ENCODE measurements at regions not wholly inside any gene's neighbourhood (a gene's known extent, or its start where the extent isn't known, plus 50 kb on each side); places are given as distances from the start of the nearest gene placed in this dataset.

DNA sequence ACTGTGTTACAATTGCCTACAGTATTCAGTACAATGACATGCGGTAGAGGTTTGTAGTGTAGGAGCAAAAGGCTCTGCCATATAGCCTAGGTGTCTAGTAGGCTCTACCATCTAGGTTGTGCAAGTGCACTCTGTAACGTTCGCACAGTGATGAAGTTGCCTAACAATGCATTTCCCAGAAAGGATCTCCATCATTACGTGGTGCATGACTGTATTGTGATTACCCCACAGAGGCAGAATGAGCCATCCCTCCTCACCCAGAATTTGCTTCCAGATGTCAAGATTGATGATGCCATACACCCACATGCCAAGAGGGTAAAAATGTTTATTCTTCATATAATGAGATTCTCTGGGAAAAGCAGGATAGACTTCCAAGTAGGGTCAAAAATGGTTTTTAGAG, 199.3 kb upstream of the CTTNBP2NL start:
- no peak overlapping the region for H3K27ac Mint-ChIP-seq
- H3K9me3 Mint-ChIP-seq, result no peaks in the 10 kb centered on the region
- H3K27me3 Mint-ChIP-seq (ENCODE audit: low read depth), result peaks cover 6% of the 10 kb centered on the region
- H3K36me3 Mint-ChIP-seq (ENCODE audit: low read depth), result no peaks in the 10 kb centered on the region
- H3K4me1 Mint-ChIP-seq (ENCODE audit: low read depth), result no peaks in the 10 kb centered on the region
- H3K4me3 Mint-ChIP-seq, result no peak overlapping the region
- no peak for DNase-seq (ENCODE audit: low spot score)

DNA sequence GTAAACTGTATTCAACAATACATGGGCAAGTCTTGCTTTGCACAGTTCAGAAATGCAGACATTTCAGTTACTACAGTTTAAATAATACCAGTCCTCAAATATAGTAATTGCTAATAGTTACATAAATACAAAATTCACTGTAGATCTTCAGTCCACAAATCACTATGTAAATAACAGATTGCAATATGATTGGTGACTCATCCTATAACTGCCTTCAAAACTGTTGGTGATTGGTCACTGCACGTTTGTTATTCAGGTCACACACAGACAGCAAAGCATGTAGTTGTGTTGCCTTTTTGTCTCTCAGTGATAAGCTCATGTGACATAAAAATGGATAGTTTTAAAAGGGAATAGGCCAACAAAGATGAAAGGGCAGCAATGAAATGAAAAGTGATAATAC, 186.5 kb upstream of the CTTNBP2NL start:
- Mint-ChIP-seq H3K4me3 (no peak overlapping the region), H3K9me3 (no peaks in the 10 kb centered on the region), H3K4me1 (ENCODE audit: low read depth) (no peaks in the 10 kb centered on the region), H3K36me3 (ENCODE audit: low read depth) (no peaks in the 10 kb centered on the region), H3K27me3 (ENCODE audit: low read depth) (no peaks in the 10 kb centered on the region), H3K27ac (no peak overlapping the region)
- no peak for DNase-seq (ENCODE audit: low spot score)

DNA sequence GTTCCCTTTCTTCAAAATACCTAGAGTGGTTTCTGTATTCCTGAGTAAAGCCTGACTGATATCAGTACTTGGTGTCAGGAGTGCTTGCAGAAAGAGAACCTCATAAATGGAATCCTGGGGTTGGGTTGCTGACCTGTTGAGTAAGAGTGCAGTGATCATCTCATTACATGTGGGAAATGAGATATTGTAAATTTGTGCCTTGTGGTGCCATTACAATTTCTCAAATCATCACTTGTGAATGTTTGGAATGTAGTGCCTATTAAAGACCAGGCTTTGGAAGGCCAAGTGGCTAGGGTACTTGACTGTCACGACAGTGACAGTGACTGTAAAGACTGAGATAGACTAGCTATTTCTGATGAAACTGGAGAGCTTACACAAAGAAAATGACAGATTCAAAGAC, 176.7 kb upstream of the CTTNBP2NL start:
- no peak for DNase-seq (ENCODE audit: low spot score)
- H3K4me3 Mint-ChIP-seq, result no peak overlapping the region
- H3K27ac Mint-ChIP-seq, result no peak overlapping the region
- no peaks in the 10 kb centered on the region for H3K36me3 Mint-ChIP-seq (ENCODE audit: low read depth)
- no peaks in the 10 kb centered on the region for H3K27me3 Mint-ChIP-seq (ENCODE audit: low read depth)
- no peaks in the 10 kb centered on the region for H3K4me1 Mint-ChIP-seq (ENCODE audit: low read depth)
- no peaks in the 10 kb centered on the region for H3K9me3 Mint-ChIP-seq

DNA sequence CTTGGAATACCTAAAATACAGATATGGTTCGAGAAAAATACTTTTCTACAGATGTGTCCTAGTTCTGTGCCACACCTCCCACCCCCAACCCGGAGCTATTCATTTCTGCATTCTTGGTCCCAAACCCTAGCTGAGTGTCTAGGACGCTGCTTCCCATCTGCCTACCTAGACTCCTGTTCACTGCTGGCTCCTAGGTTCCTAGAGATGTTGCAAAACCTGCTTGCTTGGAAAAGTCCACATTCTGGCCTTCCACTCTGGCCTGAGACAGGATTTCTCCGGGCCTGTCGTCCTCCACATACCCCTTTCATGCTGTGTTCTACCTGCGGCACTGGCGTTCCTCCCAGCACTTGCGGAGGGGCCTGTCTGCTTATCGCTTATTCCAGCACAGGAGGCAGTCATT, 165.8 kb upstream of the CTTNBP2NL start:
- Mint-ChIP-seq H3K9me3 (no peaks in the 10 kb centered on the region), H3K4me1 (ENCODE audit: low read depth) (no peaks in the 10 kb centered on the region), H3K27me3 (ENCODE audit: low read depth) (peaks cover 2% of the 10 kb centered on the region), H3K36me3 (ENCODE audit: low read depth) (no peaks in the 10 kb centered on the region), H3K27ac (no peak overlapping the region), H3K4me3 (no peak overlapping the region)
- DNase-seq (ENCODE audit: low spot score), result no peak

DNA sequence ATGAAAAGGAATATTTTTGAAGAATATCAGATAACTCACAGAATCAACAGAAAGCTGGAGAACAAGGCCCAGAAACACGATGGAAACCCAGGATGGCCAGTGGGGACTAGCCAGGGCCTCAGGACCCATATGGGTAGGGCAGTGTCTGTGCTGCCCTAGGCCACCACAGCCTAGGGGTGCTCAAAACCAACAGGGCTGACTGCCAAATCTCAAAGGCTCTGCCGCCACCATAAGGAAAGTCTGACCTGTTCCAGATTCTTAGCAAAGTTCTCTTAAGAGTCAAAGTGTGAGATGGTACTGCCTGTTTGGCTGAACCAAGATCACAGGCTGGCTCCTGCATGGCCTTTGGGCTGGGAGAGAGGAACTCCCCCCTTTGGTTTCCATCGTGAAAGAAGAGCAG, 164.7 kb upstream of the CTTNBP2NL start:
- no peak for DNase-seq (ENCODE audit: low spot score)
- H3K27ac Mint-ChIP-seq, result no peak overlapping the region
- H3K4me1 Mint-ChIP-seq (ENCODE audit: low read depth), result no peaks in the 10 kb centered on the region
- H3K36me3 Mint-ChIP-seq (ENCODE audit: low read depth), result no peaks in the 10 kb centered on the region
- no peaks in the 10 kb centered on the region for H3K9me3 Mint-ChIP-seq
- H3K27me3 Mint-ChIP-seq (ENCODE audit: low read depth), result peaks cover 2% of the 10 kb centered on the region
- no peak overlapping the region for H3K4me3 Mint-ChIP-seq

DNA sequence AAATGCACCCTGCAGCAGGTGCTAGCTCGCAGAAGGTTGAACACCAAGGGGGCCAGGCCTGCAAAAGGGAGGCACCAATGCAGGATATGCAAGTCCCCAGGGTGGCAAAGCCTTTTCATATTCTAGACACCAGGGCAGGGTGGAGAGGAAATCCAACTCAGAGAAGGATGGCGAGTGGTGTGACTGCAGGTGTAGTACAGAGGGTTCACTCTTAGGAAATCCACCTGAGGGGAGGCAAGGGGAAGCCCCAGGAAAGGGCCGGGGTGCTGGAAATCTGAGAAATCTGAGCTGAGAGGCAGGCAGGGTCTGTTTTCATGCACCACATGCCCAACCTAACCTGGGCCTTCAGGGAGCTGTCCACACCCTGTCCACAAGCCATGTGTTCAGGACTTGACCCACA, 163.2 kb upstream of the CTTNBP2NL start:
- no peaks in the 10 kb centered on the region for H3K4me1 Mint-ChIP-seq (ENCODE audit: low read depth)
- peaks cover 2% of the 10 kb centered on the region for H3K27me3 Mint-ChIP-seq (ENCODE audit: low read depth)
- no peaks in the 10 kb centered on the region for H3K9me3 Mint-ChIP-seq
- H3K36me3 Mint-ChIP-seq (ENCODE audit: low read depth), result no peaks in the 10 kb centered on the region
- no peak overlapping the region for H3K4me3 Mint-ChIP-seq
- H3K27ac Mint-ChIP-seq, result no peak overlapping the region
- no peak for DNase-seq (ENCODE audit: low spot score)

DNA sequence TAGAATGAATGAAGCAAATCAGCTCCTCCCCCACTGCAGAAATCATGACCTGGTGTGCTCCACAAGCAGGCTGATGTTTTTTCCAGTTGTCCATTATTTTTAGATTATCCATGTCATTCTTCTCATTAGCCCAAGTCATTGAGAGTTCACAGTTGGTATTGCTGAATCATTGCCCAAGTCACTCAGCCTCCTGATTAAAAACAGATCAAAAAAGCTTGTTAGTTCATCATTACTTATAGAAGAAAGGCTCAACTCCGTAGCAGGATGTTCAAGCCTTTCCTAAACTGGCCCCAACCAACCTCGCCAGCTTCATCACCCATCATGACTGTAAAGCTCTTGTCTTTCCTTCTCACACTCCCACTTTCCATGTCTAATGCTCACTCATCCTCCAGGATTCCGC, 161.3 kb upstream of the CTTNBP2NL start:
- Mint-ChIP-seq H3K36me3 (ENCODE audit: low read depth) (no peaks in the 10 kb centered on the region), H3K27me3 (ENCODE audit: low read depth) (peaks cover 2% of the 10 kb centered on the region), H3K4me1 (ENCODE audit: low read depth) (no peaks in the 10 kb centered on the region), H3K4me3 (no peak overlapping the region), H3K9me3 (no peaks in the 10 kb centered on the region), H3K27ac (no peak overlapping the region)
- DNase-seq (ENCODE audit: low spot score), result no peak

DNA sequence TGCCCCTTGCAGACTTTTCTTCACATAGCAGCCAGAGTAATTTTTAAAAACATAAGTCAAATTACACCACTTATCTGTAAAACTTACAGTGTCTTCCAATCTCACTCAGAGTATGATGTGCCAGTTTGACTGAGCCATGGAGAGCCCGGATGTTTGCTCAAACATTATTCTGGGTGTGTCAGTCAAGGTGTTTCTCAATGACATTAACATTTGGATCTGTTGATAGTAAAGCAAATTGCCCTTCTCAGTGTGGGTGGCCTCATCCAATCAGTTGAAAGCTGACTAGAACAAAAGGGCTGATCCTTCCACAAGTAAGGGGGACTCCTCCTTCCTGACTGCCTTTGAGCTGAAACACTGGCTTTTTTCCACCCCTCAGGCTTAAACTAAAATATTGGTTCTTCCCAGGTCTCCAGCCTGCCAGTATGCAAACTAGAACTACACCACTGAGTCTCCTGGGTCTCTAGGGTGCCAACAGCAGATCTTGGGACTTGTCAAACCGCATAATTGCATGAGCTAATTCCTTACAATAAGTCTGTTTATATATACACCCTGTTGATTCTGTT, 157.9 kb upstream of the CTTNBP2NL start:
- Mint-ChIP-seq H3K27ac (no peak overlapping the region), H3K4me1 (ENCODE audit: low read depth) (no peaks in the 10 kb centered on the region), H3K4me3 (no peak overlapping the region), H3K9me3 (no peaks in the 10 kb centered on the region), H3K27me3 (ENCODE audit: low read depth) (peaks cover 1% of the 10 kb centered on the region), H3K36me3 (ENCODE audit: low read depth) (no peaks in the 10 kb centered on the region)
- no peak for DNase-seq (ENCODE audit: low spot score)

DNA sequence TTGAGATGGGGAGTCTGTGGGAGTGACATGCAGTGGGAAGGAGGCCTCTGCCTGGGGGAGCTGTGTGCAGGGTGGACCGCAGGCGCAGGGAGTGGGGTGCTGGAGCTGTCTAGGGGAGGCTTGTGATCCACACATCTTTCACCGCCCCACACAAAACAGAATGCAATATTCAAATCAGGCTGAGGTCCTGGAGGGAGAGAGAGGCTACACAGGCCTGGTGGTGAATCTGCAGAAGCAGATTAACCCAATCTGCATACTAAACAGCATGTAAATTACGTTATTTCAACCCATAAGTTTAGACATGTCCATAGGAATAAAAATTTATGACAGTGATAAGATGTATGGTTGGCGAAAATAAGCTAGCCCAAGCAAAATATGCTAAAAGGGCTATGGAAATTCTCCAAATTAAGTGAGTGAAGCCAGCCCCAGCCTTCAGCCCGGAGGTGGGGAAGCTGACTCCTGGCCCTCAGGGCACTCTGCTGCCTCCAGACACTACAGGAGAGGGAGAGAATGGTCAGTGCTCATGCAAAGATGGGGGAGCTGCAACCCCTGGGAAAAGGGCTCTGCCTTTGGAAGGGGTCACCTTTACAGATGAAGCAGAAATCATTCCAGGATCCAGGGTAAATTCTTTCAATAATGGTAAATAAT, 156.2 kb upstream of the CTTNBP2NL start:
- no peak for DNase-seq (ENCODE audit: low spot score)
- H3K9me3 Mint-ChIP-seq, result no peaks in the 10 kb centered on the region
- H3K4me3 Mint-ChIP-seq, result no peak overlapping the region
- no peaks in the 10 kb centered on the region for H3K36me3 Mint-ChIP-seq (ENCODE audit: low read depth)
- peaks cover 1% of the 10 kb centered on the region for H3K27me3 Mint-ChIP-seq (ENCODE audit: low read depth)
- H3K4me1 Mint-ChIP-seq (ENCODE audit: low read depth), result no peaks in the 10 kb centered on the region
- no peak overlapping the region for H3K27ac Mint-ChIP-seq

DNA sequence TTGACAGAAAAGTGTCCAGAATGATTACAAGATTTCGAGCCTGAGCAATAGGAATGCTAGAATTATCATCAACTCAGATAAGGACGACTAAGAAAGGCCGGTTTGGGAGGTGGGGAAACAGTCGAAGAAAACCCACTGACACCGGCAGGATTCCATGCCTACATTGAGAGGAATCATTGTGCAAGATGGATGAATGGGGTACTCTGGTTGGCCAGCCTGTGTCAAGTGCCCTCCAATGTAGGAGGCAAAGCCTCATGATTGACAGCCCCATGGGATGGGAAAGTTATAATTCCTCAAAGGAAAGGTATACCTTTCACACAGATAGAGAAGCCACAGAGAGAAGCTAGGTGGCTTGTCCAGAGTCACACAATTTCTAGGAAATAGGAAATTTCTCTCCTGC, 153.5 kb upstream of the CTTNBP2NL start:
- DNase-seq (ENCODE audit: low spot score), result no peak
- Mint-ChIP-seq H3K4me1 (ENCODE audit: low read depth) (no peaks in the 10 kb centered on the region), H3K9me3 (no peaks in the 10 kb centered on the region), H3K27ac (no peak overlapping the region), H3K36me3 (ENCODE audit: low read depth) (no peaks in the 10 kb centered on the region), H3K27me3 (ENCODE audit: low read depth) (peaks cover 1% of the 10 kb centered on the region), H3K4me3 (no peak overlapping the region)

DNA sequence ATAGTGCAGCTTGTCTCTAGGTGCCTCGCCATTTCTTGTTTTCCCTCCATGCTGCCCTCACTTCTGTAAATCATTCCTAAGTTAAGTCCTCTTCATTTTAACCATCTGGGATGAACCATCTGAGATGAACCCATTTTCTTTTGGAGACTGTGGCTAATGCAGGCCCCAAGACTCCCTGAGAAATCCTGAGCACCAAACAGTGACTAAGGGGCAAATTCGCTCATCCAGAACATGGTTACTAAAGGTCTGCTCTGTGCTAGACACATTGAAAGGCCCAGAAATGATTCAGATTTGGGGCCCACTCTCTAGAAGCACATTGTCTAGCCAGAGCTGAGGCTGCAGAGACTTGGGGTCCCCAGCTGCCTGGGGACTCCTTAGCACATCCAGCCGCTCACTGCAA, 151.9 kb upstream of the CTTNBP2NL start:
- no peaks in the 10 kb centered on the region for H3K9me3 Mint-ChIP-seq
- DNase-seq (ENCODE audit: low spot score), result no peak
- no peak overlapping the region for H3K27ac Mint-ChIP-seq
- peaks cover 1% of the 10 kb centered on the region for H3K27me3 Mint-ChIP-seq (ENCODE audit: low read depth)
- no peaks in the 10 kb centered on the region for H3K36me3 Mint-ChIP-seq (ENCODE audit: low read depth)
- H3K4me3 Mint-ChIP-seq, result no peak overlapping the region
- no peaks in the 10 kb centered on the region for H3K4me1 Mint-ChIP-seq (ENCODE audit: low read depth)

DNA sequence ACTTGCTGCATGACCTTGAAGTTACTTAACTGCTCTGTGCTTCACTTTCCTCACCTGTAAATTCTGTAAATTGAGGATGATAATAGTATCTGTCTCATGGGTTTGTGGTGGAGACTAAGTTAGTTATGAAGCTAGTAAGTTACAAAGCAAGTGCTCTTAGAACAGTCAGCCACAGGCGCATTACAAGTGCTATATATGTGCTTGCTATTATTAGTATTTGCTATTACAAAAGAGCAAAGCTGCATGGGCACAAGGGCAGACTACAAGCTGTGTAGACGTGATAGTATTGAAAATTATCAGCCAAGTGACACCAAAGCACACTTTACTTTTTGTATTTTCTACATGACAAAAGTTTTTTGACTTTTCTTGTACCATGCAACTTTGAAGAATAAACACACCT, 150.9 kb upstream of the CTTNBP2NL start:
- H3K27ac Mint-ChIP-seq, result no peak overlapping the region
- no peaks in the 10 kb centered on the region for H3K36me3 Mint-ChIP-seq (ENCODE audit: low read depth)

DNA sequence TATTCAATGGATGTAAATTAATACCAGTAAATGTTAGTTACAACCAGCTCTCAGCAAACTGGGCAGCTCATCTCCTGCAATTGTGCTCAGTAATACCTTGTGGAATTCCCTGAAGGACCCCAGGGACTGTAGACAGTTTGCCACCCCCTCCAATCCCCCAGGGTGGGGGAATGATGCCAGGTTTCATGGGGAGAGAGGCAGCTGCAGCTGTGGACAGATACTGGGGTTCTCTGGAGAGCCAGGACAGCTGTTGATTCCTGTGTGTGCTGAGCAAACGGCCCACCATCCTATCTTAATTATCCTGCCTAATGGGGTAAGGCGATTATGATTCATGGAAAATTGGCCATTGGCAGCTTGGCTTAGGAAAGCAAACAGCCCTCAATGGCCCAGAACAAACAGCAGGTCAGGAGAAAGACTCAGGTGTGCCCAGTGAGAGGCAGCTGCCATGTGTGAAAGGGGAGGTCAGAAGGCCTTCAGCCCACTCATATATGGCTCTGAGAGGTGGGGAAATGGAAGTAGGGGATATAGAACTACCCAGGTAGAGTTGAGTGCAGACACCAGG, 148.9 kb upstream of the CTTNBP2NL start:
- no peak overlapping the region for H3K4me3 Mint-ChIP-seq
- H3K4me1 Mint-ChIP-seq (ENCODE audit: low read depth), result no peaks in the 10 kb centered on the region
- no peaks in the 10 kb centered on the region for H3K27me3 Mint-ChIP-seq (ENCODE audit: low read depth)
- no peak for DNase-seq (ENCODE audit: low spot score)
- no peak overlapping the region for H3K27ac Mint-ChIP-seq
- H3K36me3 Mint-ChIP-seq (ENCODE audit: low read depth), result no peaks in the 10 kb centered on the region
- H3K9me3 Mint-ChIP-seq, result no peaks in the 10 kb centered on the region

More for the DNA sequence above, 150.9 kb upstream of the CTTNBP2NL start:
- DNase-seq (ENCODE audit: low spot score), result no peak
- Mint-ChIP-seq H3K4me3 (no peak overlapping the region), H3K9me3 (no peaks in the 10 kb centered on the region), H3K27me3 (ENCODE audit: low read depth) (no peaks in the 10 kb centered on the region), H3K4me1 (ENCODE audit: low read depth) (no peaks in the 10 kb centered on the region)

DNA sequence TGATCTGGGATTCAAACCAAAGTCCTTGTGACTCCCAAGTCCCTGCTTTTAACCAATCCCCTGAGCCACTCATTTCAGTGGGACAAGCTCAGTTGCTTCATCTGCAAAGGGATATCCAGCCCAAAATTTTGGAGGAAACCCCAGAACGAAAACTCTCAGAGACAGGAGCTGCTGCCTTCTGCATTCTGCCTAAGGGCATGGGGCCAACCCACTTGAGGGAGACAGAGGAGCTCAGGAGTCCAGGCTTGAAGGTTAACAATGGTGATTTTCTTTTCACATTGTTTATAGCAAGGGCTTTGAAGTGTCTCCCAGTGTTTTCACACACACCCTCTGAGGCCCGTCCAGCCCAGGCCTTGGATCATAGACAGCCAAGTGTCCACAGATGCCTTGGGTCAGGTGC, 148.1 kb upstream of the CTTNBP2NL start:
- Mint-ChIP-seq H3K4me3 (no peak overlapping the region), H3K36me3 (ENCODE audit: low read depth) (no peaks in the 10 kb centered on the region), H3K4me1 (ENCODE audit: low read depth) (no peaks in the 10 kb centered on the region), H3K9me3 (no peaks in the 10 kb centered on the region), H3K27ac (no peak overlapping the region), H3K27me3 (ENCODE audit: low read depth) (no peaks in the 10 kb centered on the region)
- DNase-seq (ENCODE audit: low spot score), result no peak

DNA sequence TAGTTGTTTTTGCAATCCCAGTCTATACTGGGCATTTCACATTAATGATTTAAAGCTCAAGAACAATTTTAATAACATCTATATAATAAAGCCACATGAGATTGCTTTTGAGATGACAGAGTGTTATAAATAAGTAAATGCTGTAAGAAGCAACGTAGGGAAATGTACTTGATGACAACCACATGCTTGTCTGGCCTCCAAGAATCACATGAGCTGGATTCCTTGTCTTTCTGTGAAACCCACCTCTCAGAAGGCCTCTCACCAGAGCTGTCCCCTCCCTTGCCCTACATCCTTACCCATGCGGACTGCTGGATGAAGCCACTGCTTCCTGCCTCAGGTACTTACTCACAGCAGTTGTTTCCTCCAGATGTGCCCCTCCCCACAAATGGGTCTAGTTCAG, 145.1 kb upstream of the CTTNBP2NL start:
- Mint-ChIP-seq H3K36me3 (ENCODE audit: low read depth) (no peaks in the 10 kb centered on the region), H3K27me3 (ENCODE audit: low read depth) (peaks cover 2% of the 10 kb centered on the region), H3K9me3 (no peaks in the 10 kb centered on the region), H3K4me1 (ENCODE audit: low read depth) (no peaks in the 10 kb centered on the region), H3K4me3 (no peak overlapping the region), H3K27ac (no peak overlapping the region)
- no peak for DNase-seq (ENCODE audit: low spot score)
